OCI-LY1 (cell line): ENCODE measurements at regions not wholly inside any gene's neighbourhood (a gene's known extent, or its start where the extent isn't known, plus 50 kb on each side); places are given as distances from the start of the nearest gene placed in this dataset.

Experiments used
- EZH2 ChIP-seq: fragments of 200-600 bp; sonication (generic), shearing (Covaris generic); IDR thresholded peaks from 2 replicates; pipeline ENCODE4 v1.8.0; 2017; ENCODE audit warnings: borderline replicate concordance, mixed run types, mild to moderate bottlenecking, antibody characterized with exemption, low read length, moderate library complexity, mixed read lengths
- TF ChIP-seq, protein P1 (sequence below): fragments of 200-600 bp; sonication (generic), shearing (Covaris generic); IDR thresholded peaks from 2 replicates; pipeline ENCODE4 v1.5.1; 2017; ENCODE audit warnings: mild to moderate bottlenecking, antibody characterized with exemption, low read length, moderate library complexity, mixed read lengths

DNA sequence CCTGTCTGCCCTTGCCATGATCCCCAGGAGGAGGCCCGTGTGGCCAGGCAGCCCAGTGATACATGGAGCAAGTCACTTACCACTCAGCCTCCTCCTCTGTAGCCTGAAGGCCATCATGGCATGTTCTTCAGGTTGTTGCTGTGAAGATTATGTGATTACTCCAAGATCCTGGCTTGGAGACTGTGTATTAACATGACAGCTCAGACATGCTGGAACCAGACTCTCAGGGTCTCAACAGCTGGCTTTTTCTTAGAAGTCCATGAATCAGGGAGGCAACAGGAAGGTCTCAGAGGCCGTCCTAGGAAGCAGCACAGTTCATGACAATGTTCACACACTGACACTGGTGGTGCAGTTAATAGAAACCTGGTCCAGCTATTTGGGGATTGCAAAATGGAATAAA lies 158.6 kb upstream of the TWIST2 start:
- TF ChIP-seq, protein P1, sequence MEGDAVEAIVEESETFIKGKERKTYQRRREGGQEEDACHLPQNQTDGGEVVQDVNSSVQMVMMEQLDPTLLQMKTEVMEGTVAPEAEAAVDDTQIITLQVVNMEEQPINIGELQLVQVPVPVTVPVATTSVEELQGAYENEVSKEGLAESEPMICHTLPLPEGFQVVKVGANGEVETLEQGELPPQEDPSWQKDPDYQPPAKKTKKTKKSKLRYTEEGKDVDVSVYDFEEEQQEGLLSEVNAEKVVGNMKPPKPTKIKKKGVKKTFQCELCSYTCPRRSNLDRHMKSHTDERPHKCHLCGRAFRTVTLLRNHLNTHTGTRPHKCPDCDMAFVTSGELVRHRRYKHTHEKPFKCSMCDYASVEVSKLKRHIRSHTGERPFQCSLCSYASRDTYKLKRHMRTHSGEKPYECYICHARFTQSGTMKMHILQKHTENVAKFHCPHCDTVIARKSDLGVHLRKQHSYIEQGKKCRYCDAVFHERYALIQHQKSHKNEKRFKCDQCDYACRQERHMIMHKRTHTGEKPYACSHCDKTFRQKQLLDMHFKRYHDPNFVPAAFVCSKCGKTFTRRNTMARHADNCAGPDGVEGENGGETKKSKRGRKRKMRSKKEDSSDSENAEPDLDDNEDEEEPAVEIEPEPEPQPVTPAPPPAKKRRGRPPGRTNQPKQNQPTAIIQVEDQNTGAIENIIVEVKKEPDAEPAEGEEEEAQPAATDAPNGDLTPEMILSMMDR, result no peak
- no peak for TF ChIP-seq EZH2
